RCC 7860 (cell line): ENCODE measurements at regions not wholly inside any gene's neighbourhood (a gene's known extent, or its start where the extent isn't known, plus 50 kb on each side); places are given as distances from the start of the nearest gene placed in this dataset.
"Not testable (repeated sequence)": the region's sequence is repeated elsewhere in the genome, so short reads cannot be mapped to it uniquely, and the experiment has no call there.

ENCODE experiments used
- DNase-seq: peaks from one replicate; pipeline ENCODE4 v3.0.0-alpha.2; 2015; ENCODE audit warnings: low spot score
- FAIRE-seq: peaks from 2 replicates; lab custom pipeline; 2012; peaks lifted over from hg19 to GRCh38; lab: Jason Lieb, UNC

DNA sequence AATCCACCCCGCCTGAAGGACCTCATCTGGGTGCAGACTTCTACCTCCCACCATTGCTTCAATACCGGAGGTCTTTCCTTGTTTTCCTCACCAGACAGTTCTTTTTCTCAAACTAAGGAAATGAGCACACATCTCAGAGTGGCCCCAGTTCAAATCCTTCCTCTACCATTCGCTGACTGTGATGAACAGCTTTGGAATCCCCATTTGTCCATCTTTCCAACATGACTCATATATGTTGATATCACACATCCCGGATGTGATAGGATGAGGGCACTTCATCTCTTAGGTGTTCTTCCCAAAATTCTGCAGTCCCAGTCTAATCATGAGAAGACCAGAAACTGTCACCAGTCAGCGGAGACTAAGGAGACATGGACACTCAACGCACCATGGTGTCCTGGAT, 67.9 kb upstream of the SMURF2 start:
- DNase-seq (peak; percentile 71), FAIRE-seq (peak; percentile 43)

DNA sequence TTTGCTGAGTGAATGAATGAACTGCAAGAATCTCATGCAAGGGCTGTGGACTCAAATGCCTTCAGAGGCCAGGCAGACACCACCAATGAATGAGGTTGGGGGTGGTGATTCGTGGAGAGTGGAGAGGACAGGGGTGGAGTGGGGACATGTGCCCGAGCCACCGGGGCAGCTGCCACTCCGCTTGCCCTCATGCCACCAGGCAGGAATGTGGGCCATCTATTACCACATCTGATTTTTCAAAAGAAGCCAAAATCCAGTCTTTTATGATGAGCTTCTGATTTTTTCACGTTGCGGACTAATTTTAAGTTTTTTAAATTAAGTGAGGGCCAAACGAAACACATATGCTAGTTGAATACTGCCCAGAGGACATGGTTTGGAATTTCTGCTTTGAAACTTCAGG, 67.1 kb upstream of the SMURF2 start:
- FAIRE-seq = no peak

DNA sequence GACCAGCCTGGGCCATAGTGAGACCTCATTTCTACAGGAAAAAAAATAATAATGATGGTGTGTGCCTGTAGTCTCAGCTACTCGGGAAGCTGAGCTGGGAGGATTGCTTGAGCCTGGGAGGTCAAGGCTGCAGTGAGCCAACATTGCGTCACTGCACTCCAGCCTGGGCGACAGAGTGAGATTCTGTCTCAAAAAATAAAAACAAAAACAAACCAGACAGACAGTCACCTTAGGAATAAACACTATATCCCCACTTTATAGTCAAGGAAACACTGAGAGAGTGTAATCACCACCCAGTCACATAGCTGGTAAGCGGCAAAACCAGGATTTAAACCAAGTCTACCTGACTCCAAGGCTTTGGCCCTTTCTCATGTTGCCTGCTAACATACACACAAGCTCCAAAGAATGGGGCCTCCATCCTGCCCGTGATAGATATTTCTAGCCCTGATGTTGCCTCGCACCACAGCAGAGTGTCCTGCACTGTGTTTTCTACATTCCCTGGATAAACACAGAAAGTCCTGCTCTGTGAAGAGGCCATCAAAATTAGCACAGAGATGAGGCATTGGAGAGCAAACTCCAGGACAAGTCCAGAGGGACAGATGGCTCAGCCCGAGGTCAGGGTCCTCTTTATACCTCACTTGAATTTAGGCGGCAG, 66.1 kb upstream of the SMURF2 start:
- FAIRE-seq = no peak

More for the DNA sequence above, 67.1 kb upstream of the SMURF2 start:
- DNase-seq = no peak

DNA sequence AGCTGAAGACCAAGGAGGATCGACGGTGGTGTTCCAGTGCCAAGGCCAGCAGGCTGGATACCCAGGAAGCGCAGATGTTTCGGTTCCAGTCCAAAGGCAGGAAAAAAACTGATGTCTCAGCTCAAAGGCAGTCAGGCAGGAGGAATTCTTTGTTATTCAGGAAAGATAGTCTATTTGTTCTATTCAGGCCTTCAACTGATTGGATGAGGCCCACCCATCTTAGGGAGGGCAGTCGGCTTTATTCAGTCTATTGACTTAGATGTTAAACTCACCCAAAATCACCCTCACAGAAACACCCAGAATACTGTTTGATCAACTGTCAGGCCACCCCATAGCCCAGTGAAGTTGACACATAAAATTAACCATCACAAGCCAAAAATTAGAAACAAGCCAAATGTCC, 63.9 kb upstream of the SMURF2 start:
- not testable (repeated sequence) for DNase-seq, FAIRE-seq

More for the DNA sequence above, 66.1 kb upstream of the SMURF2 start:
- DNase-seq = no peak

DNA sequence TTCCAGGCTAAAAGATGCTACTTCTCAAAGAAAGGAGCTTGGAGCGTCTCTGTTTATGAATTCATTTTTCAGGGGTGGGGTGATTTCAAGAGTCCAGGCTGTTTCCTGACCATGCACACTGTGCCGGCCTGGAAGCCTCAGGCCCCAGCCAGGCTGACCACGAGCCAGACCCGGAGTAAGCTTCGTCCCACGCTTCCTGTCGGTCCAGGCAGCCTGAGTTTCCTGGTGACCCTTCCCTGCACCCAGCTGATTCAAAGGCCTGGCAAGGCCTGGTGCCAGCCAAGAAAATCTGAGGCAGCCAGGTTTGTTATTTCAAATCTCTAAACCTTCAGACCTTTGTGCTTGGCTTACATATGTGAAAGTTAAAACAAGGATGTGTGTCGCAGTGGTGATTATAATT, 62.1 kb upstream of the SMURF2 start:
- peak; percentile 71 for FAIRE-seq
- DNase-seq = peak; percentile 67

DNA sequence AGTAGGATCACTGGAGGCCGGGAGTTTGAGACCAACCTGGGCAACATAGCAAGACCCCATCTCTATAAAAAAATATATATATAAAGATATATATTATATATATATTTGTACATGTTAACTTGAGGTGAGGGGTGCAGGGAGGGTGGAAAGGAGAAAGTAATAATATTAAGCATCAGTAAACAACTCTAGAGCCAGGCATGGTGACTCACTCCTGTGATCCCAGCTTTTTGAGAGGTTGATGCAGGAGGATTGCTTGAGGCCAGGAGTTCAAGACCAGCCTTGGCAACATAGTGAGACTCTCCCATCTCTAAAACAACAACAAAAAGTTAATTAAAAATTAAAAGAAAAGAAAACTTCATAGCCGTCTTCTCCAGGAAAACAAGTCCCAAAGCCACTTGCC, 61.7 kb upstream of the SMURF2 start:
- no peak for FAIRE-seq
- no peak for DNase-seq

DNA sequence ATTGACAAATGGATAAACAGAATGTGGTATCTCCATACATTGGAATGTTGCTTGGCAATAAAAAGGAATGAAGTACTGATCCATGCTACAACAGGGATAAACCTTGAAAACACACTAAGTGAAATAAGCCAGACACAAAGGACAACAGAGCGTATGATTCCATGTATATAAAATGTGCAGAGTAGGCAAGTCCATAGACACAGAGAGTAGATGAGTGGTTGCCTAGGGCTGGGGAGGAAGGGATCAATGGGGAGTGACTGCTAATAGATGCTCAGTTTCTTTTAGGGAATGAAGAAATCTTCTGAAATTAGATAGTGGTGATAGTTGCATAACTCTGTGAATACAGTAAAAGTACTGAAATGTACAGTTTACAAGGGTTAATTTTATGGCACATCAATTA, 59.4 kb upstream of the SMURF2 start:
- not testable (repeated sequence) for DNase-seq

DNA sequence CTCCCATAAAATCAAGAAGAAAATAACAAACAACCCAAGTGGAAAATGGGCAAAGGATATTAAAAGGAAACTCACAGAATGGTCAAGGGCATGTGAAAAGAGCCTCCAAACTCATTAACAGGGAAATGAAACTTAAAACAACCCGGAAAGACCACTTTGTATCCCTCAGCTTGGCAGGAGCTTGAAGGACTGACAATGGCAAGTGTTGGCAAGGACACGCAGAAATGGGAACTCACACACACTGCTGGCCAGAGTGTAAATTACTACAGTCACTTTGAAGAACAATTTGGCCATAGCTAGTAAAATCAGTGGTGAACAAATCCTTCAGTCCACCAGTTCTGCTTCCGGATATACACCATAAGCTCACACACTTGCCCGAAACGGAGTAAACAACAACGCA, 58.1 kb upstream of the SMURF2 start:
- not testable (repeated sequence) for FAIRE-seq, DNase-seq

More for the DNA sequence above, 59.4 kb upstream of the SMURF2 start:
- FAIRE-seq = not testable (repeated sequence)

DNA sequence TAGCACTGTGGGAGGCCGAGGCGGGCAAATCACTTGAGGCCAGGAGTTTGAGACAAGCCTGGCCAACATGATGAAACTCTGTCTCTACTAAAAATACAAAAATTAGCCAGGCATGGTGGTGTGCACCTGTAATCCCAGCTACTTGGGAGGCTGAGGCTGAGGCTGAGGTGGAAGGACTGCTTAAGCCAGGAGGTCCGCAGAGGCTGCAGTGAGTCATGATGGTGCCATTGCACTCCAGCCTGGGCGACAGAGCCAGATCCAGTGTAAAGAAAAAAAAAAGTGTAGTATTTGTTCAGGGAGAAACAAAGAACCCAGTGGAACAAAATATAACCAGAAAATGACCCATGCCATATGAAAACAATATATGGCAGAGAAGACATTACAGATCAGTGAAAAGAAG, 57.4 kb upstream of the SMURF2 start:
- DNase-seq, FAIRE-seq: not testable (repeated sequence)

- FAIRE-seq, DNase-seq: not testable (repeated sequence)
Measured at GRCh38 chr17:64718816-64719215, 56.7 kb upstream of the SMURF2 start.

- FAIRE-seq = no peak
- peak; percentile 35 for DNase-seq
Measured at GRCh38 chr17:64718058-64718457, 56.0 kb upstream of the SMURF2 start.

DNA sequence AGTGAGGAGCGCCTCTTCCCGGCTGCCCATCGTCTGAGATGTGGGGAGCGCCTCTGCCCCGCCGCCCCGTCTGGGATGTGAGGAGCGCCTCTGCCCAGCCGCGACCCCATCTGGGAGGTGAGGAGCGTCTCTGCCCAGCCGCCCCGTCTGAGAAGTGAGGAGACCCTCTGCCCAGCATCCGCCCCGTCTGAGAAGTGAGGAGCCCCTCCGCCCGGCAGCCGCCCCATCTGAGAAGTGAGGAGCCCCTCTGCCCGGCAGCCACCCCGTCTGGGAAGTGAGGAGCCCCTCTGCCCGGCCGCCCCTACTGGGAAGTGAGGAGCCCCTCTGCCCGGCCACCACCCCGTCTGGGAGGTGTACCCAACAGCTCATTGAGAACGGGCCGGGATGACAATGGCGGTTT, 54.4 kb upstream of the SMURF2 start:
- DNase-seq, FAIRE-seq: not testable (repeated sequence)

DNA sequence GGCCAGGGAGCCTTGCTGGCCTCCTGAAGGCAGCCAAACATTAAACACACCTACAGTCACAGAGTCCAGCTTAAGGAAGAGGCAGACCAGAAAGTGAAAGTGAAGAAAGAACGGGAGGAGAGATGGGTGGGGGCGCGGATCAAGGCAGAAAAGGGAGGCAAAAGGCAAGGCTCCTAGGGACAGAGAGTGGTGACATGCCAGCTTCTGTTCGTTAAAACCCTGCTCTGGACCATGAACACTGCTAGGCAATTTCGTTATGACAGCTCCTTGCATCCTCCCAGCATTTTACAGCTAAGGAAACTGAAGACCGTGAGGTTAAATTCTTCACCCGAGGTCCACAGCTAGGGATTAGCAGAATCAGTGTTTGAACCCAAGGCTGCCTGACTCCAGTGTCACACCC, 51.7 kb upstream of the SMURF2 start:
- not testable (repeated sequence) for FAIRE-seq

GRCh38 chr17:64712557-64713351, 50.6 kb upstream of the SMURF2 start:
- DNase-seq, FAIRE-seq: not testable (repeated sequence)

More for the DNA sequence above, 51.7 kb upstream of the SMURF2 start:
- DNase-seq = not testable (repeated sequence)
